ENCODE measurements at regions not wholly inside any gene's neighbourhood (a gene's known extent, or its start where the extent isn't known, plus 50 kb on each side); places are given as distances from the start of the nearest gene placed in this dataset.

- no peak overlapping the region for H3K4me3 ChIP-seq
- TF ChIP-seq CTCF (IDR thresholded peaks at IDR 0.05), result no peak
- 70 to 77% (median 70%) methylated on average over 3 of the region's 3 CpGs for WGBS, 3 donors
- no peaks in the 10 kb centered on the region for H3K9me3 ChIP-seq
- ATAC-seq (no peak), DNase-seq (no peak)
- no peak overlapping the region for H3K27ac ChIP-seq
- H3K36me3 ChIP-seq (ENCODE audit: insufficient read depth in 1 of 2, low read depth in 1 of 2), result no peaks in the 10 kb centered on the region
- intact Hi-C loops (cut with DNase I), result no loop called here
- no peaks in the 10 kb centered on the region for H3K4me1 ChIP-seq
- H3K27me3 ChIP-seq (ENCODE audit: insufficient read depth in 3 of 3, low read length in 2 of 3), result no peaks in the 10 kb centered on the region
Measured at GRCh38 chr2:76610451-76610850, 899.7 kb upstream of the GCFC2 start.

GRCh38 chr2:76599732-76600368 lies 889.1 kb upstream of the GCFC2 start:
- ATAC-seq, result peak; percentile 61 to 81 (median 70)
- peak; percentile 14 to 46 for DNase-seq
- H3K4me3 ChIP-seq, result no peak overlapping the region
- peak; percentile 61 for TF ChIP-seq CTCF (IDR thresholded peaks at IDR 0.05)
- WGBS, 3 donors, result 16 to 19% (median 17%) methylated on average over 4 of the region's 4 CpGs
- no peaks in the 10 kb centered on the region for H3K4me1 ChIP-seq
- H3K27me3 ChIP-seq (ENCODE audit: insufficient read depth in 3 of 3, low read length in 2 of 3), result no peaks in the 10 kb centered on the region
- H3K27ac ChIP-seq, result no peak overlapping the region
- no peaks in the 10 kb centered on the region for H3K9me3 ChIP-seq
- no peaks in the 10 kb centered on the region for H3K36me3 ChIP-seq (ENCODE audit: insufficient read depth in 1 of 2, low read depth in 1 of 2)
- intact Hi-C loops (cut with DNase I), result loop anchor here (5.0 kb wide), 2 partner anchors 403 to 813 kb away; no protein-coding TSS in a partner anchor

- no peak for TF ChIP-seq CTCF (IDR thresholded peaks at IDR 0.05)
- DNase-seq (no peak), ATAC-seq (no peak)
- H3K27ac ChIP-seq, result no peak overlapping the region
- no peaks in the 10 kb centered on the region for H3K4me1 ChIP-seq
- WGBS, 3 donors, result 73 to 83% (median 74%) methylated on average over 3 of the region's 3 CpGs
- intact Hi-C loops (cut with DNase I), result no loop called here
- no peaks in the 10 kb centered on the region for H3K36me3 ChIP-seq (ENCODE audit: insufficient read depth in 1 of 2, low read depth in 1 of 2)
- H3K4me3 ChIP-seq, result no peak overlapping the region
- H3K27me3 ChIP-seq (ENCODE audit: insufficient read depth in 3 of 3, low read length in 2 of 3), result no peaks in the 10 kb centered on the region
- H3K9me3 ChIP-seq, result no peaks in the 10 kb centered on the region
Measured at GRCh38 chr2:76584474-76584873, 873.8 kb upstream of the GCFC2 start.

- Histone ChIP-seq H3K27ac (no peak overlapping the region), H3K4me3 (no peak overlapping the region), H3K9me3 (no peaks in the 10 kb centered on the region), H3K36me3 (ENCODE audit: insufficient read depth in 1 of 2, low read depth in 1 of 2) (no peaks in the 10 kb centered on the region), H3K4me1 (no peaks in the 10 kb centered on the region), H3K27me3 (ENCODE audit: insufficient read depth in 3 of 3, low read length in 2 of 3) (no peaks in the 10 kb centered on the region)
- DNase-seq, result no peak
- no peak for ATAC-seq
- TF ChIP-seq CTCF (IDR thresholded peaks at IDR 0.05), result no peak
- WGBS, 3 donors, result 73 to 83% (median 81%) methylated on average over 3 of the region's 3 CpGs
- intact Hi-C loops (cut with DNase I), result no loop called here
Measured at GRCh38 chr2:76579911-76580310, 869.2 kb upstream of the GCFC2 start.

- no peaks in the 10 kb centered on the region for H3K4me1 ChIP-seq
- no peaks in the 10 kb centered on the region for H3K27me3 ChIP-seq (ENCODE audit: insufficient read depth in 3 of 3, low read length in 2 of 3)
- no peaks in the 10 kb centered on the region for H3K9me3 ChIP-seq
- ATAC-seq, result no peak
- H3K27ac ChIP-seq, result no peak overlapping the region
- intact Hi-C loops (cut with DNase I), result no loop called here
- H3K4me3 ChIP-seq, result no peak overlapping the region
- no peaks in the 10 kb centered on the region for H3K36me3 ChIP-seq (ENCODE audit: insufficient read depth in 1 of 2, low read depth in 1 of 2)
- DNase-seq, result no peak
- no peak for TF ChIP-seq CTCF (IDR thresholded peaks at IDR 0.05)
- WGBS, 3 donors, result 73 to 84% (median 74%) methylated on average over 2 of the region's 2 CpGs
Measured at GRCh38 chr2:76572981-76573380, 862.3 kb upstream of the GCFC2 start.
